ENCODE measurements at regions not wholly inside any gene's neighbourhood (a gene's known extent, or its start where the extent isn't known, plus 50 kb on each side); places are given as distances from the start of the nearest gene placed in this dataset.

- H3K27me3 ChIP-seq (ENCODE audit: control insufficient read depth, insufficient read depth, low read length) = no peaks in the 10 kb centered on the region
- no peak overlapping the region for H3K4me3 ChIP-seq (ENCODE audit: insufficient read depth, low read depth, low read length)
- no peaks in the 10 kb centered on the region for H3K36me3 ChIP-seq (replicated peaks; ENCODE audit: control insufficient read depth, insufficient read depth, low read length)
- no peak for DNase-seq
These were observed 196.0 kb downstream of the URB2 start for GRCh38 chr1:229822026-229822425.

GRCh38 chr1:229825042-229825441 lies 199.0 kb downstream of the URB2 start:
- H3K36me3 ChIP-seq (replicated peaks; ENCODE audit: control insufficient read depth, insufficient read depth, low read length) = no peaks in the 10 kb centered on the region
- no peak for DNase-seq
- H3K27me3 ChIP-seq (ENCODE audit: control insufficient read depth, insufficient read depth, low read length) = no peaks in the 10 kb centered on the region
- no peak overlapping the region for H3K4me3 ChIP-seq (ENCODE audit: insufficient read depth, low read depth, low read length)

- no peak for DNase-seq
- H3K4me3 ChIP-seq (ENCODE audit: insufficient read depth, low read depth, low read length) = no peak overlapping the region
- no peaks in the 10 kb centered on the region for H3K36me3 ChIP-seq (replicated peaks; ENCODE audit: control insufficient read depth, insufficient read depth, low read length)
- H3K27me3 ChIP-seq (ENCODE audit: control insufficient read depth, insufficient read depth, low read length) = no peaks in the 10 kb centered on the region
These were observed 202.4 kb downstream of the URB2 start for GRCh38 chr1:229828461-229828860.

- DNase-seq = no peak
- no peaks in the 10 kb centered on the region for H3K36me3 ChIP-seq (replicated peaks; ENCODE audit: control insufficient read depth, insufficient read depth, low read length)
- H3K27me3 ChIP-seq (ENCODE audit: control insufficient read depth, insufficient read depth, low read length) = no peaks in the 10 kb centered on the region
- H3K4me3 ChIP-seq (ENCODE audit: insufficient read depth, low read depth, low read length) = no peak overlapping the region
These were observed 206.6 kb downstream of the URB2 start for GRCh38 chr1:229832695-229833094.

GRCh38 chr1:229834230-229834629 lies 208.2 kb downstream of the URB2 start:
- DNase-seq = no peak
- Histone ChIP-seq H3K36me3 (replicated peaks; ENCODE audit: control insufficient read depth, insufficient read depth, low read length) (no peaks in the 10 kb centered on the region), H3K27me3 (ENCODE audit: control insufficient read depth, insufficient read depth, low read length) (no peaks in the 10 kb centered on the region), H3K4me3 (ENCODE audit: insufficient read depth, low read depth, low read length) (no peak overlapping the region)

GRCh38 chr1:229835226-229835625 lies 209.2 kb downstream of the URB2 start:
- Histone ChIP-seq H3K4me3 (ENCODE audit: insufficient read depth, low read depth, low read length) (no peak overlapping the region), H3K36me3 (replicated peaks; ENCODE audit: control insufficient read depth, insufficient read depth, low read length) (no peaks in the 10 kb centered on the region), H3K27me3 (ENCODE audit: control insufficient read depth, insufficient read depth, low read length) (no peaks in the 10 kb centered on the region)
- DNase-seq = no peak

GRCh38 chr1:229836324-229836723 lies 210.3 kb downstream of the URB2 start:
- no peak overlapping the region for H3K4me3 ChIP-seq (ENCODE audit: insufficient read depth, low read depth, low read length)
- no peaks in the 10 kb centered on the region for H3K36me3 ChIP-seq (replicated peaks; ENCODE audit: control insufficient read depth, insufficient read depth, low read length)
- DNase-seq = no peak
- no peaks in the 10 kb centered on the region for H3K27me3 ChIP-seq (ENCODE audit: control insufficient read depth, insufficient read depth, low read length)

GRCh38 chr1:229838204-229838603 lies 212.2 kb downstream of the URB2 start:
- no peak for DNase-seq
- H3K27me3 ChIP-seq (ENCODE audit: control insufficient read depth, insufficient read depth, low read length) = no peaks in the 10 kb centered on the region
- H3K4me3 ChIP-seq (ENCODE audit: insufficient read depth, low read depth, low read length) = no peak overlapping the region
- no peaks in the 10 kb centered on the region for H3K36me3 ChIP-seq (replicated peaks; ENCODE audit: control insufficient read depth, insufficient read depth, low read length)

GRCh38 chr1:229839800-229840199 lies 213.8 kb downstream of the URB2 start:
- DNase-seq = no peak
- Histone ChIP-seq H3K27me3 (ENCODE audit: control insufficient read depth, insufficient read depth, low read length) (no peaks in the 10 kb centered on the region; the same call in 1 of the 2 replicates), H3K4me3 (ENCODE audit: insufficient read depth, low read depth, low read length) (no peak overlapping the region), H3K36me3 (replicated peaks; ENCODE audit: control insufficient read depth, insufficient read depth, low read length) (no peaks in the 10 kb centered on the region)

- H3K4me3 ChIP-seq (ENCODE audit: insufficient read depth, low read depth, low read length) = no peak overlapping the region
- H3K27me3 ChIP-seq (ENCODE audit: control insufficient read depth, insufficient read depth, low read length) = no peaks in the 10 kb centered on the region; the same call in 1 of the 2 replicates
- H3K36me3 ChIP-seq (replicated peaks; ENCODE audit: control insufficient read depth, insufficient read depth, low read length) = no peaks in the 10 kb centered on the region
- no peak for DNase-seq
These were observed 215.2 kb downstream of the URB2 start for GRCh38 chr1:229841230-229841629.

- Histone ChIP-seq H3K4me3 (ENCODE audit: insufficient read depth, low read depth, low read length) (no peak overlapping the region), H3K36me3 (replicated peaks; ENCODE audit: control insufficient read depth, insufficient read depth, low read length) (no peaks in the 10 kb centered on the region), H3K27me3 (ENCODE audit: control insufficient read depth, insufficient read depth, low read length) (no peaks in the 10 kb centered on the region; the same call in 1 of the 2 replicates)
- no peak for DNase-seq
These were observed 216.5 kb downstream of the URB2 start for GRCh38 chr1:229842302-229843255.

GRCh38 chr1:229843627-229844238 lies 217.7 kb downstream of the URB2 start:
- Histone ChIP-seq H3K36me3 (replicated peaks; ENCODE audit: control insufficient read depth, insufficient read depth, low read length) (no peaks in the 10 kb centered on the region), H3K4me3 (ENCODE audit: insufficient read depth, low read depth, low read length) (no peak overlapping the region), H3K27me3 (ENCODE audit: control insufficient read depth, insufficient read depth, low read length) (no peaks in the 10 kb centered on the region; the same call in 1 of the 2 replicates)
- no peak for DNase-seq

GRCh38 chr1:229844675-229845074 lies 218.6 kb downstream of the URB2 start:
- no peaks in the 10 kb centered on the region; the same call in 1 of the 2 replicates for H3K27me3 ChIP-seq (ENCODE audit: control insufficient read depth, insufficient read depth, low read length)

GRCh38 chr1:229845410-229846138 lies 219.5 kb downstream of the URB2 start:
- DNase-seq = no peak
- no peaks in the 10 kb centered on the region; the same call in 1 of the 2 replicates for H3K27me3 ChIP-seq (ENCODE audit: control insufficient read depth, insufficient read depth, low read length)
- H3K36me3 ChIP-seq (replicated peaks; ENCODE audit: control insufficient read depth, insufficient read depth, low read length) = no peaks in the 10 kb centered on the region
- no peak overlapping the region for H3K4me3 ChIP-seq (ENCODE audit: insufficient read depth, low read depth, low read length)

More at GRCh38 chr1:229844675-229845074, 218.6 kb downstream of the URB2 start:
- no peak for DNase-seq
- H3K4me3 ChIP-seq (ENCODE audit: insufficient read depth, low read depth, low read length) = no peak overlapping the region
- no peaks in the 10 kb centered on the region for H3K36me3 ChIP-seq (replicated peaks; ENCODE audit: control insufficient read depth, insufficient read depth, low read length)

Measured in H7 (cell line).